ENCODE measurements at regions not wholly inside any gene's neighbourhood (a gene's known extent, or its start where the extent isn't known, plus 50 kb on each side); places are given as distances from the start of the nearest gene placed in this dataset.

DNA sequence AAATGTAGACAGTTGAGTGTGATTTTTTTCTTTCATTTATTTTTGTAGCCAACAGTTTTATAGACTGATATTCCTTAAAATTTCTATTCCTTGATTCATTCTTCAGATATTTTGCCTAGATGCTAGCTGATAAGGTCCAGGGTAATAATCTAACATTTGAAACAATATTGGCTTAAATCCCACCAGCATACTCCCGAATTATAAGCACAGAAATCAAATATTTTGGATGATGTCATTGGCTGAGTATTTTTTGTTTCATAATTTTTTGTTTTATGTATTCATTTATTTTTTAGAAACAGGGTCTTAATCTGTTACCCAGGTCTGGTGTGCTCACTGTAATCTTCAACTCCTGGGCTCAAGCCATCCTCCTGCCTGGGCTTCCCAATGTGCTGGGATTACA, 88.4 kb downstream of the ISL1 start:
- TF ChIP-seq, protein P1, sequence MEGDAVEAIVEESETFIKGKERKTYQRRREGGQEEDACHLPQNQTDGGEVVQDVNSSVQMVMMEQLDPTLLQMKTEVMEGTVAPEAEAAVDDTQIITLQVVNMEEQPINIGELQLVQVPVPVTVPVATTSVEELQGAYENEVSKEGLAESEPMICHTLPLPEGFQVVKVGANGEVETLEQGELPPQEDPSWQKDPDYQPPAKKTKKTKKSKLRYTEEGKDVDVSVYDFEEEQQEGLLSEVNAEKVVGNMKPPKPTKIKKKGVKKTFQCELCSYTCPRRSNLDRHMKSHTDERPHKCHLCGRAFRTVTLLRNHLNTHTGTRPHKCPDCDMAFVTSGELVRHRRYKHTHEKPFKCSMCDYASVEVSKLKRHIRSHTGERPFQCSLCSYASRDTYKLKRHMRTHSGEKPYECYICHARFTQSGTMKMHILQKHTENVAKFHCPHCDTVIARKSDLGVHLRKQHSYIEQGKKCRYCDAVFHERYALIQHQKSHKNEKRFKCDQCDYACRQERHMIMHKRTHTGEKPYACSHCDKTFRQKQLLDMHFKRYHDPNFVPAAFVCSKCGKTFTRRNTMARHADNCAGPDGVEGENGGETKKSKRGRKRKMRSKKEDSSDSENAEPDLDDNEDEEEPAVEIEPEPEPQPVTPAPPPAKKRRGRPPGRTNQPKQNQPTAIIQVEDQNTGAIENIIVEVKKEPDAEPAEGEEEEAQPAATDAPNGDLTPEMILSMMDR (IDR thresholded peaks at IDR 0.05) = no peak
- TF ChIP-seq POLR2AphosphoS5 (IDR thresholded peaks at IDR 0.05; ENCODE audit: insufficient read depth in 1 of 2, low read depth in 1 of 2) = no peak
- no peak for TF ChIP-seq POLR2A (IDR thresholded peaks at IDR 0.05)
- intact Hi-C loops (cut with DNase I) = no loop called here
- Histone ChIP-seq H3K4me1 (no peaks in the 10 kb centered on the region), H3K9me3 (no peaks in the 10 kb centered on the region), H3K4me3 (no peak overlapping the region), H3K27ac (no peak overlapping the region), H3K36me3 (no peaks in the 10 kb centered on the region), H3K27me3 (no peaks in the 10 kb centered on the region)
- no peak for DNase-seq (ENCODE audit: extremely low spot score in 2 of 2)

DNA sequence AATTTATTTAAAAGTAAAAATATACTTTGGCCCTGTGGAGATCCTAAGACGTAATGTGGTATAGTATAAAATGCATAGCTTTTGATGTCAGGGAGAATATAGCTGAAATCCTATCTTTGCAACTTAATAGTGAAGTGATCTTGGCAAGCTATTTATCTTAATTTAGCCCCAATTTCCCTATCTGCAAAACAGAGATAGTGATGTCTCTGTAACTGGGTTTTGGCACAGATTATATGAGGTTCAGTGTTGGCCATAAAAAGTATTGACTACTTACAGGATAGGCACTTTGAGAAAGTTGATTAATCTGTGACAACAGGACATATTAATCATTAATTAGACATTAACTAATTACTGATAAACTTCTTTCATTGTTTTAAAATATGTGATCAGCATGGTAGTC, 89.2 kb downstream of the ISL1 start:
- TF ChIP-seq POLR2A (IDR thresholded peaks at IDR 0.05) = no peak
- TF ChIP-seq POLR2AphosphoS5 (IDR thresholded peaks at IDR 0.05; ENCODE audit: insufficient read depth in 1 of 2, low read depth in 1 of 2) = no peak
- TF ChIP-seq, protein P1 (IDR thresholded peaks at IDR 0.05) = no peak
- no peaks in the 10 kb centered on the region for H3K4me1 ChIP-seq
- intact Hi-C loops (cut with DNase I) = no loop called here
- no peak overlapping the region for H3K27ac ChIP-seq
- H3K27me3 ChIP-seq = no peaks in the 10 kb centered on the region
- DNase-seq (ENCODE audit: extremely low spot score in 2 of 2) = no peak
- no peak overlapping the region for H3K4me3 ChIP-seq
- no peaks in the 10 kb centered on the region for H3K36me3 ChIP-seq
- no peaks in the 10 kb centered on the region for H3K9me3 ChIP-seq

DNA sequence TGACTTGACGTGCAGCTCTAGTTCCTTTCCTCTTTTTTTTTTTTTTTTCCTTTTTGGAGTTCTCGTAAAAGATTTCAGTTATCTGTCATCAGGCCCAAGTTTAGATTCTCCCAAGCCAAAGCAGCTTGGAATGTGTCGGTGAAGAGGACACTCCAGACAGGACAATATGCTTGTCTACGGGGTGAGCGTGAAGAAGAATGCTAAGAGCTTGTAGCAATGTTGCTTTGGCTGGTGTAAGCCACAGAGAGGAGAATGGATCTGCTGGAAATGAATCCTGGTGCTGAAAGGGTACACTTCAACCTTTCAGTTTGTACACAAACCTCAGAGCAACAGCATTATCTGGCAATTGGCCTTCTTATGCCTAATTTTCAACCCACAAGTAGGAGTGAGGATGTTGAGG, 92.4 kb downstream of the ISL1 start:
- H3K4me1 ChIP-seq = no peaks in the 10 kb centered on the region
- no peak overlapping the region for H3K4me3 ChIP-seq
- intact Hi-C loops (cut with DNase I) = no loop called here
- DNase-seq (ENCODE audit: extremely low spot score in 2 of 2) = no peak
- TF ChIP-seq POLR2AphosphoS5 (IDR thresholded peaks at IDR 0.05; ENCODE audit: insufficient read depth in 1 of 2, low read depth in 1 of 2) (no peak), POLR2A (IDR thresholded peaks at IDR 0.05) (no peak)
- TF ChIP-seq, protein P1 (IDR thresholded peaks at IDR 0.05) = no peak
- no peaks in the 10 kb centered on the region for H3K36me3 ChIP-seq
- H3K27ac ChIP-seq = no peak overlapping the region
- no peaks in the 10 kb centered on the region for H3K27me3 ChIP-seq
- no peaks in the 10 kb centered on the region for H3K9me3 ChIP-seq

DNA sequence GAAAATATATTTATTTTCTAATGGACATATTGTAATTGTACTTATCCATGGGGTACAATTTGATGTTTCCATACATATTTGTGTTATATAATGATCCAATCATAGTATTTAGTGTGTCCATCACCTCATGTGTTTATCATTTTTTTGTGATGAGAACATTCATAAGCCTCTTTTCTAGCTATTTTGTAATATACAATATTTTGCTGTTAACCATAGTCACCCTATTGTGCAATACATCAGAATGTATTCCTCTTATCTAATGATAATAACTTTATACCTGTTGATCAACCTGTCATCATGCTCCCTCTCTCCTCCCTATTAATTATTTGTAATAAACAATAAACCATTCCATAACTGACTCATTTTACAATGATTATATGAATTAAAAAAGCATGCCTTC, 93.2 kb downstream of the ISL1 start:
- TF ChIP-seq, protein P1 (IDR thresholded peaks at IDR 0.05) = no peak
- no peak for TF ChIP-seq POLR2A (IDR thresholded peaks at IDR 0.05)
- Histone ChIP-seq H3K27ac (no peak overlapping the region), H3K9me3 (no peaks in the 10 kb centered on the region), H3K36me3 (no peaks in the 10 kb centered on the region), H3K27me3 (no peaks in the 10 kb centered on the region), H3K4me1 (no peaks in the 10 kb centered on the region), H3K4me3 (no peak overlapping the region)
- no peak for DNase-seq (ENCODE audit: extremely low spot score in 2 of 2)
- intact Hi-C loops (cut with DNase I) = no loop called here

DNA sequence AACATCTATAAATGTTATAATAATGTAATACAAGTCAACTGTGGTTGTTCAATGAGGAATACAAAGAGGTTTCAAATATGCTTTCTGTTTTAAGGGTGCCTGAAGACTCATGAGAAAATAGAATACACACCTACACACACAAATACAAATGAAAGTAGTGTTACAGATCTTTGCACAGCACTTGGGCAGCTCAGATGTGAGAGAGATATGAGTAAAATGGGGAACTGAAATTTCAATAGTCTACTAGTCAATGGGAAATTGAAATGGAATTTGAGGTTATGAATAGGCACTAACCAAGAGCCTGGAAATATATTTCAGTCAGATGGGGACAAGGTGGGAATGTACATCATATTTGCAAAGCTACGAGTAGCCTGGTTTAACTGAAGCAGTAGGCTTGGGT, 96.6 kb downstream of the ISL1 start:
- no peaks in the 10 kb centered on the region for H3K4me1 ChIP-seq
- DNase-seq (ENCODE audit: extremely low spot score in 2 of 2) = no peak
- no peak overlapping the region for H3K27ac ChIP-seq
- no peaks in the 10 kb centered on the region for H3K9me3 ChIP-seq
- H3K4me3 ChIP-seq = no peak overlapping the region
- H3K27me3 ChIP-seq = no peaks in the 10 kb centered on the region
- no peaks in the 10 kb centered on the region for H3K36me3 ChIP-seq
- intact Hi-C loops (cut with DNase I) = no loop called here
- TF ChIP-seq POLR2A (IDR thresholded peaks at IDR 0.05) = no peak
- no peak for TF ChIP-seq POLR2AphosphoS5 (IDR thresholded peaks at IDR 0.05; ENCODE audit: insufficient read depth in 1 of 2, low read depth in 1 of 2)
- TF ChIP-seq, protein P1 (IDR thresholded peaks at IDR 0.05) = no peak
